ENCODE measurements at regions not wholly inside any gene's neighbourhood (a gene's known extent, or its start where the extent isn't known, plus 50 kb on each side); places are given as distances from the start of the nearest gene placed in this dataset.
"Not testable (repeated sequence)": the region's sequence is repeated elsewhere in the genome, so short reads cannot be mapped to it uniquely, and the experiment has no call there.

- DNase-seq (ENCODE audit: low spot score in 2 of 2): no peak
- TF ChIP-seq CTCF (IDR thresholded peaks at IDR 0.05): no peak
- intact Hi-C loops (cut with DNase I; ENCODE audit: low total_unique reads): no loop called here
- no peak overlapping the region for H3K4me3 ChIP-seq (ENCODE audit: low read depth, poor library complexity, severe bottlenecking)
- 43 to 51% methylated on average over 2 of the region's 2 CpGs for whole genome bisulfite sequencing, 2 donors
These were observed 172.6 kb downstream of the FHIP1A start for GRCh38 chr4:151581570-151581969.

- intact Hi-C loops (cut with DNase I; ENCODE audit: low total_unique reads): no loop called here
- H3K4me3 ChIP-seq (ENCODE audit: low read depth, poor library complexity, severe bottlenecking): no peak overlapping the region
- TF ChIP-seq CTCF (IDR thresholded peaks at IDR 0.05) (no peak), POLR2A (IDR thresholded peaks at IDR 0.05) (no peak)
- WGBS, 2 donors: 44 to 46% methylated on average over 4 of the region's 4 CpGs
- no peak for DNase-seq (ENCODE audit: low spot score in 2 of 2)
These were observed 173.1 kb downstream of the FHIP1A start for GRCh38 chr4:151582098-151582497.

GRCh38 chr4:151583157-151583914 lies 174.4 kb downstream of the FHIP1A start:
- intact Hi-C loops (cut with DNase I; ENCODE audit: low total_unique reads): no loop called here
- no peak overlapping the region for H3K4me3 ChIP-seq (ENCODE audit: low read depth, poor library complexity, severe bottlenecking)
- no peak for DNase-seq (ENCODE audit: low spot score in 2 of 2)
- WGBS, 2 donors: 71 to 73% methylated on average over 4 of the region's 4 CpGs
- TF ChIP-seq POLR2A (IDR thresholded peaks at IDR 0.05) (no peak), CTCF (IDR thresholded peaks at IDR 0.05) (no peak)

GRCh38 chr4:151584101-151584500 lies 175.1 kb downstream of the FHIP1A start:
- DNase-seq (ENCODE audit: low spot score in 2 of 2): no peak
- H3K4me3 ChIP-seq (ENCODE audit: low read depth, poor library complexity, severe bottlenecking): no peak overlapping the region
- intact Hi-C loops (cut with DNase I; ENCODE audit: low total_unique reads): no loop called here
- no peak for TF ChIP-seq POLR2A (IDR thresholded peaks at IDR 0.05)
- no peak for TF ChIP-seq CTCF (IDR thresholded peaks at IDR 0.05)

GRCh38 chr4:151595629-151596028 lies 165.2 kb downstream of the GATB start:
- not testable (repeated sequence) for H3K4me3 ChIP-seq (ENCODE audit: low read depth, poor library complexity, severe bottlenecking); DNase-seq (ENCODE audit: low spot score in 2 of 2)
- 93 to 100% methylated on average over 1 of the region's 1 CpG for WGBS, 2 donors
- intact Hi-C loops (cut with DNase I; ENCODE audit: low total_unique reads): loop anchor here (2.0 kb wide), 1 partner anchor 21 kb away; no protein-coding TSS in a partner anchor

- intact Hi-C loops (cut with DNase I; ENCODE audit: low total_unique reads); DNase-seq (ENCODE audit: low spot score in 2 of 2); H3K4me3 ChIP-seq (ENCODE audit: low read depth, poor library complexity, severe bottlenecking): not testable (repeated sequence)
- WGBS, 2 donors: 85 to 92% methylated on average over 8 of the region's 8 CpGs
These were observed 163.1 kb downstream of the GATB start for GRCh38 chr4:151597691-151598090.

GRCh38 chr4:151599863-151600262 lies 160.9 kb downstream of the GATB start:
- TF ChIP-seq POLR2A (IDR thresholded peaks at IDR 0.05) (no peak), CTCF (IDR thresholded peaks at IDR 0.05) (no peak)
- H3K4me3 ChIP-seq (ENCODE audit: low read depth, poor library complexity, severe bottlenecking): no peak overlapping the region
- intact Hi-C loops (cut with DNase I; ENCODE audit: low total_unique reads): no loop called here
- no peak for DNase-seq (ENCODE audit: low spot score in 2 of 2)
- 93 to 96% methylated on average over 2 of the region's 2 CpGs for WGBS, 2 donors

Measured in lower leg skin (tissue), 4 donors.